ENCODE measurements at regions not wholly inside any gene's neighbourhood (a gene's known extent, or its start where the extent isn't known, plus 50 kb on each side); places are given as distances from the start of the nearest gene placed in this dataset.

DNA sequence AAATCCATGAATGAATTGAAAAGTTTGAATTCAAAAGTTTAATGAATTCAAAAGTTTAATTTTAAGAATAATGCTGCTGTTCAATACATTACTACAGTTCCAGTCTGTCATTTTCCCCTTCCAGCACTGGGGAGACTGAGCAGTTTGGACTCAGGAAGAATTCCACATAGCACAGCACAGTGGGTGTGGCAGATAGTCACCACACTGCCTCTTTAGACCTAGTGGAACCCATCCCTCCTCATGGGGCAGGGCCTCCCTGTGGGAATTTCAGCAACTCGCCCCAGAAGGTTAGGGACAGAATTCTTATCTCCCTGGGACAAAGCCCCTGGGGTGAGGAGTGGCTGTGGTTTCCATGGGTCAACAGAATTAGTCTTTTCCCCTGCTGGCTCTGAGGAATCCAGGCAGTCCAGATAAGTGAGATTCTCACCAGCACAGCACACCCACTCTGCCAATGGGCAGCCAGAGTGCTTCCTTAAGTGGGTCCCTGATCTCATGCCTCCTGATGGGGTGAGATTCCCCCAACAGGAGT lies 442.0 kb upstream of the SYT4 start:
- Histone ChIP-seq H3K79me2 (ENCODE audit: control insufficient read depth, insufficient read depth, low read length) (no peaks in the 10 kb centered on the region), H3K9ac (ENCODE audit: low read length) (no peak overlapping the region), H3K27ac (ENCODE audit: low read length in 2 of 2) (no peak overlapping the region), H3K4me1 (ENCODE audit: control insufficient read depth in 2 of 2, insufficient read depth in 2 of 2, low read length in 2 of 2) (no peaks in the 10 kb centered on the region), H3K9me3 (ENCODE audit: control extremely low read depth in 1 of 3, control insufficient read depth in 2 of 3, insufficient read depth in 1 of 3, low read length in 2 of 3) (peaks cover 0 to 5% (median 1%) of the 10 kb centered on the region in 3 donors), H3K4me3 (ENCODE audit: control extremely low read depth in 1 of 5, extremely low read depth in 1 of 5, insufficient read depth in 1 of 5, low read depth in 2 of 5, low read length in 4 of 5) (no peak overlapping the region), H3K36me3 (replicated peaks in 1 of 2; ENCODE audit: control extremely low read depth in 1 of 2, control insufficient read depth in 1 of 2, extremely low read depth in 1 of 2, insufficient read depth in 2 of 2, low read length in 1 of 2) (no peaks in the 10 kb centered on the region), H3K27me3 (replicated peaks in 1 of 4; ENCODE audit: control extremely low read depth in 1 of 4, control insufficient read depth in 3 of 4, insufficient read depth in 4 of 4, low read length in 3 of 4) (peaks cover 0 to 2% (median 0%) of the 10 kb centered on the region in 4 experiments), H3K4me2 (replicated peaks; ENCODE audit: low read depth, low read length, poor library complexity, severe bottlenecking) (no peak overlapping the region), H4K20me1 (ENCODE audit: control insufficient read depth, insufficient read depth, low read length, poor library complexity, severe bottlenecking) (no peaks in the 10 kb centered on the region), H2AFZ (ENCODE audit: insufficient read depth, low read depth, low read length, poor library complexity, severe bottlenecking) (no peak overlapping the region)
- ChIA-PET POLR2A (no interaction called here), CTCF (no interaction called here)
- Mint-ChIP-seq H3K4me1 (no peaks in the 10 kb centered on the region), H3K4me3 (no peak overlapping the region), H3K27me3 (no peaks in the 10 kb centered on the region), H3K27ac (no peak overlapping the region), H3K9me3 (ENCODE audit: insufficient read depth) (peaks cover 14% of the 10 kb centered on the region)
- no peak for TF ChIP-seq EZH2 (IDR thresholded peaks at IDR 0.05; ENCODE audit: borderline replicate concordance, insufficient read depth, low read depth, low read length, poor library complexity, severe bottlenecking)
- TF ChIP-seq, protein P1, sequence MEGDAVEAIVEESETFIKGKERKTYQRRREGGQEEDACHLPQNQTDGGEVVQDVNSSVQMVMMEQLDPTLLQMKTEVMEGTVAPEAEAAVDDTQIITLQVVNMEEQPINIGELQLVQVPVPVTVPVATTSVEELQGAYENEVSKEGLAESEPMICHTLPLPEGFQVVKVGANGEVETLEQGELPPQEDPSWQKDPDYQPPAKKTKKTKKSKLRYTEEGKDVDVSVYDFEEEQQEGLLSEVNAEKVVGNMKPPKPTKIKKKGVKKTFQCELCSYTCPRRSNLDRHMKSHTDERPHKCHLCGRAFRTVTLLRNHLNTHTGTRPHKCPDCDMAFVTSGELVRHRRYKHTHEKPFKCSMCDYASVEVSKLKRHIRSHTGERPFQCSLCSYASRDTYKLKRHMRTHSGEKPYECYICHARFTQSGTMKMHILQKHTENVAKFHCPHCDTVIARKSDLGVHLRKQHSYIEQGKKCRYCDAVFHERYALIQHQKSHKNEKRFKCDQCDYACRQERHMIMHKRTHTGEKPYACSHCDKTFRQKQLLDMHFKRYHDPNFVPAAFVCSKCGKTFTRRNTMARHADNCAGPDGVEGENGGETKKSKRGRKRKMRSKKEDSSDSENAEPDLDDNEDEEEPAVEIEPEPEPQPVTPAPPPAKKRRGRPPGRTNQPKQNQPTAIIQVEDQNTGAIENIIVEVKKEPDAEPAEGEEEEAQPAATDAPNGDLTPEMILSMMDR (IDR thresholded peaks at IDR 0.05): no peak
- ATAC-seq (ENCODE audit: low read depth) (no peak), DNase-seq (no peak)
- no CpG with 5 or more reads among the region's 1 CpG for WGBS (ENCODE audit: insufficient coverage)
- intact Hi-C loops (cut with micrococcal nuclease): no loop called here

DNA sequence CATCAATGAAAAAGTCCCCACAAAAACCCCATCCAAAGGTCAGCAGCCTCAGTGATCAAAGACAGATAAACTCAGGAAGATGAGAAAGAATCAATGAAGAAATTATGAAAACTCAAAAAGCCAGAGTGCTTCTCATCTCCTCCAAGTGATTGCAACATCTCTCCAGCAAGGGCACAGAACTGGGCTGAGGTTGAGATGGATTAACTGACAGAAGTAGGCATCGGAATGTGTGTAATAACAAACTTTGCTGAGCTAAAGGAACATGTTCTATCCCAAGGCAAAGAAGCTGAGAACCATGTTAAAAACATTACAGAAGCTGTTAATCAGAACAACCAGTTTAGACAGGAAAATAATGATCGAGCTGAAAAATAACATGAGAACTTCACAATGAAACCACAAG lies 442.8 kb upstream of the SYT4 start:
- H2AFZ ChIP-seq (ENCODE audit: insufficient read depth, low read depth, low read length, poor library complexity, severe bottlenecking): no peak overlapping the region
- CTCF ChIA-PET: no interaction called here
- H3K9ac ChIP-seq (ENCODE audit: low read length): no peak overlapping the region
- H3K4me3 ChIP-seq (ENCODE audit: control extremely low read depth in 1 of 5, extremely low read depth in 1 of 5, insufficient read depth in 1 of 5, low read depth in 2 of 5, low read length in 4 of 5): no peak overlapping the region
- ATAC-seq (ENCODE audit: low read depth) (no peak), DNase-seq (no peak)
- no peaks in the 10 kb centered on the region for H4K20me1 ChIP-seq (ENCODE audit: control insufficient read depth, insufficient read depth, low read length, poor library complexity, severe bottlenecking)
- WGBS (ENCODE audit: insufficient coverage): 86% methylated on average over 1 of the region's 2 CpGs
- Mint-ChIP-seq H3K9me3 (ENCODE audit: insufficient read depth) (peaks cover 18% of the 10 kb centered on the region), H3K27me3 (no peaks in the 10 kb centered on the region), H3K4me3 (no peak overlapping the region), H3K4me1 (no peaks in the 10 kb centered on the region), H3K27ac (no peak overlapping the region)
- TF ChIP-seq, protein P1 (IDR thresholded peaks at IDR 0.05): no peak
- TF ChIP-seq EZH2 (IDR thresholded peaks at IDR 0.05; ENCODE audit: borderline replicate concordance, insufficient read depth, low read depth, low read length, poor library complexity, severe bottlenecking): no peak
- H3K79me2 ChIP-seq (ENCODE audit: control insufficient read depth, insufficient read depth, low read length): no peaks in the 10 kb centered on the region
- intact Hi-C loops (cut with micrococcal nuclease): no loop called here
- H3K4me2 ChIP-seq (replicated peaks; ENCODE audit: low read depth, low read length, poor library complexity, severe bottlenecking): no peak overlapping the region
- no peaks in the 10 kb centered on the region for H3K36me3 ChIP-seq (replicated peaks in 1 of 2; ENCODE audit: control extremely low read depth in 1 of 2, control insufficient read depth in 1 of 2, extremely low read depth in 1 of 2, insufficient read depth in 2 of 2, low read length in 1 of 2)
- H3K27me3 ChIP-seq (replicated peaks in 1 of 4; ENCODE audit: control extremely low read depth in 1 of 4, control insufficient read depth in 3 of 4, insufficient read depth in 4 of 4, low read length in 3 of 4): peaks cover 0 to 2% (median 0%) of the 10 kb centered on the region in 4 experiments
- no peaks in the 10 kb centered on the region for H3K4me1 ChIP-seq (ENCODE audit: control insufficient read depth in 2 of 2, insufficient read depth in 2 of 2, low read length in 2 of 2)
- peaks cover 0 to 5% (median 1%) of the 10 kb centered on the region in 3 donors for H3K9me3 ChIP-seq (ENCODE audit: control extremely low read depth in 1 of 3, control insufficient read depth in 2 of 3, insufficient read depth in 1 of 3, low read length in 2 of 3)
- POLR2A ChIA-PET: no interaction called here
- H3K27ac ChIP-seq (ENCODE audit: low read length in 2 of 2): no peak overlapping the region

Measured in B cell (primary cell).